ENCODE measurements at regions not wholly inside any gene's neighbourhood (a gene's known extent, or its start where the extent isn't known, plus 50 kb on each side); places are given as distances from the start of the nearest gene placed in this dataset.

DNA sequence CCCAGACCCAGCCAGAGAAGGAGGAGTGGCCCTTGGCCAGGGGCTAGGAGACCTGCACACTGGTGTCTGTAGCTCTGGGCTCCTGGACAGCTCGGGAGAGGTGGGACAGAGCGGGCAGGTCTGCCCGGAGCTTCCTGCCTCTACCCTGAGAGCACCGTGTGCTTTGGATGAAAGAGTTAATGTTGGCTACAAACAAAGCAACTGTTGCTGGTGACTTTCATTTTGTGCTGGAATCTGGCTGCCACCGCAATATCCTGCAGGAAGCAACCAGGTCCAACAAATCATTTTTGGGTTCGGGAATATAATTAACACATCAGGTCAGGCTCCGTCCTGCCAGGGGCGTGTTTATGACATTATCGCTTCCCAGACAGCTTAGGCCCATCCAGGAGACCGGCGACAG, 441.8 kb upstream of the MKI67 start:
- H3K4me1 ChIP-seq: no peaks in the 10 kb centered on the region
- no peak overlapping the region for H3K4me2 ChIP-seq (ENCODE audit: low read length)
- H3K27me3 ChIP-seq (ENCODE audit: control insufficient read depth, insufficient read depth, low read length): no peaks in the 10 kb centered on the region
- no peaks in the 10 kb centered on the region for H3K9me3 ChIP-seq (ENCODE audit: control insufficient read depth, low read length)
- H3K27ac ChIP-seq: no peak overlapping the region
- H2AFZ ChIP-seq: no peak overlapping the region
- no peak overlapping the region for H3K4me3 ChIP-seq (ENCODE audit: low read depth, low read length)
- TF ChIP-seq, protein P1, sequence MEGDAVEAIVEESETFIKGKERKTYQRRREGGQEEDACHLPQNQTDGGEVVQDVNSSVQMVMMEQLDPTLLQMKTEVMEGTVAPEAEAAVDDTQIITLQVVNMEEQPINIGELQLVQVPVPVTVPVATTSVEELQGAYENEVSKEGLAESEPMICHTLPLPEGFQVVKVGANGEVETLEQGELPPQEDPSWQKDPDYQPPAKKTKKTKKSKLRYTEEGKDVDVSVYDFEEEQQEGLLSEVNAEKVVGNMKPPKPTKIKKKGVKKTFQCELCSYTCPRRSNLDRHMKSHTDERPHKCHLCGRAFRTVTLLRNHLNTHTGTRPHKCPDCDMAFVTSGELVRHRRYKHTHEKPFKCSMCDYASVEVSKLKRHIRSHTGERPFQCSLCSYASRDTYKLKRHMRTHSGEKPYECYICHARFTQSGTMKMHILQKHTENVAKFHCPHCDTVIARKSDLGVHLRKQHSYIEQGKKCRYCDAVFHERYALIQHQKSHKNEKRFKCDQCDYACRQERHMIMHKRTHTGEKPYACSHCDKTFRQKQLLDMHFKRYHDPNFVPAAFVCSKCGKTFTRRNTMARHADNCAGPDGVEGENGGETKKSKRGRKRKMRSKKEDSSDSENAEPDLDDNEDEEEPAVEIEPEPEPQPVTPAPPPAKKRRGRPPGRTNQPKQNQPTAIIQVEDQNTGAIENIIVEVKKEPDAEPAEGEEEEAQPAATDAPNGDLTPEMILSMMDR (IDR thresholded peaks at IDR 0.05): no peak
- no peak overlapping the region for H3K9ac ChIP-seq
- H3K79me2 ChIP-seq: no peaks in the 10 kb centered on the region
- no peaks in the 10 kb centered on the region for H3K36me3 ChIP-seq (ENCODE audit: control insufficient read depth, insufficient read depth, low read length)

DNA sequence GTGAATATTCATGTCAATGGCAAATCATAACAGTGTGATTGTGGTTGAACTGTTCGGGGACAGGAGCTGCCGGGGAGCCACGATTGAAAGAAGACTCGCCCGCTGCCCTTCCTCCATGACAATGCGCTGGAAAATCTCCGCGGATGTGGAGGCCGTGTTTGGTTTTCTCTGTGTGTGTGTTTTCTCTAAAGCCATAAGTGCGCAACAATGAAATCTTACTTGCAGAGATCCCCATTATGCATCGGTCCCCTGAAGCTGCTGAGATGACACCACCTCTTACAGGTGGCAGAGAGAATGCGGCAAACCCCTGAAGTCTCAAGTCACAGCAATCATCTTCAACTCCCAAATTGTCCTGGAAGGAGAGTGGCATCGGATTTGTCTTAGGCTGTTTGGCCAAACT, 442.3 kb upstream of the MKI67 start:
- H3K4me2 ChIP-seq (ENCODE audit: low read length): no peak overlapping the region
- H3K9ac ChIP-seq: no peak overlapping the region
- no peaks in the 10 kb centered on the region for H3K36me3 ChIP-seq (ENCODE audit: control insufficient read depth, insufficient read depth, low read length)
- no peaks in the 10 kb centered on the region for H3K79me2 ChIP-seq
- no peaks in the 10 kb centered on the region for H3K9me3 ChIP-seq (ENCODE audit: control insufficient read depth, low read length)
- no peak overlapping the region for H3K4me3 ChIP-seq (ENCODE audit: low read depth, low read length)
- H3K27ac ChIP-seq: no peak overlapping the region
- no peak overlapping the region for H2AFZ ChIP-seq
- TF ChIP-seq, protein P1 (IDR thresholded peaks at IDR 0.05): no peak
- no peaks in the 10 kb centered on the region for H3K4me1 ChIP-seq
- H3K27me3 ChIP-seq (ENCODE audit: control insufficient read depth, insufficient read depth, low read length): no peaks in the 10 kb centered on the region

DNA sequence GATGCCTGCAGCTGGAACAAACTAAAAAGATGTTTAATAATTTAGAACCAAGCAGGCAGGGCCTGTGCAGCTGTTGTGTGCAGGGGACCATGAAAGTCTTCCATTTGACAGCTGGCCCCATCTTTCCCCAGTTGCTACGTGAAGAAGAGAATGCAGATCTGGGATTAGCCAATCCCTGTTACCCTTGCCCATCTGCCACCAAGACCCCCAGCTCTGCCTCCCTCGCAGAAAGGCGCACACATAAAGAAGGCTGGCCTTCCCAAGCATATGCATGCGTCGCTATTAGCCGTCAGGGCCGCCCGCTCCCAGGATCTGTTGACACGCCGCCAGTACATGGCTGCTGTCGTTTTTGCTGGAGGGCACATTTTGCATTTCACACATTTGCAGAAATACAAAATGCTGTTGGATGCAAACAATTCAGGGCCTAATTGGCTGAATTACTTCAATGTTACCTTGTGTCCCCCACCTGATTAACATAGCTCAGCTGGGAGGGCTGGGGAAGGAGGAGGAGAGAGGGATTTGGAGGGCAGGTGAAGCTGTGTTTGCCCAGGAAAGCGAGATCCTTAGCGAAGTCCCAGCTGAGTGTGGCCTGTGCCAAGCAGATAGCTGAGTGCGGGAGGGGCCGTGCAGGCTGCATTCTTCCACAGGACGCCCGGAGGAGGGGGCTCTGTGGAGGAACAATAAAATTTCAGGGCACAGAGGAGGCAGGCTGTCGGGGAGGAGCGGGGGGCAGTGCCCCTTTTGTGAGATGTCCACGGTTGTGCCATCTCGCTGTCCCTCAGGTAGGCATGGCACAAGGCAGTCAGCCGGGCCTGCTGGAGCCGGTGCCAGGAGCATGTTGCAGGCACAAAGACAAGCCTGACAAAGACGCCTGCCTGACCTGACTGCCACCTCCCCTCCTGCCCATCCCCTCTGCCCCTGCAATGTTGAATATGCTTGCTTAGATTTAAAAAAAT, 443.0 kb upstream of the MKI67 start:
- no peaks in the 10 kb centered on the region for H3K27me3 ChIP-seq (ENCODE audit: control insufficient read depth, insufficient read depth, low read length)
- H3K4me2 ChIP-seq (ENCODE audit: low read length): no peak overlapping the region
- no peak overlapping the region for H3K27ac ChIP-seq
- TF ChIP-seq, protein P1 (IDR thresholded peaks at IDR 0.05): no peak
- no peak overlapping the region for H3K4me3 ChIP-seq (ENCODE audit: low read depth, low read length)
- H3K9ac ChIP-seq: no peak overlapping the region
- H3K79me2 ChIP-seq: no peaks in the 10 kb centered on the region
- no peaks in the 10 kb centered on the region for H3K9me3 ChIP-seq (ENCODE audit: control insufficient read depth, low read length)
- H3K4me1 ChIP-seq: no peaks in the 10 kb centered on the region
- H2AFZ ChIP-seq: no peak overlapping the region
- H3K36me3 ChIP-seq (ENCODE audit: control insufficient read depth, insufficient read depth, low read length): no peaks in the 10 kb centered on the region

DNA sequence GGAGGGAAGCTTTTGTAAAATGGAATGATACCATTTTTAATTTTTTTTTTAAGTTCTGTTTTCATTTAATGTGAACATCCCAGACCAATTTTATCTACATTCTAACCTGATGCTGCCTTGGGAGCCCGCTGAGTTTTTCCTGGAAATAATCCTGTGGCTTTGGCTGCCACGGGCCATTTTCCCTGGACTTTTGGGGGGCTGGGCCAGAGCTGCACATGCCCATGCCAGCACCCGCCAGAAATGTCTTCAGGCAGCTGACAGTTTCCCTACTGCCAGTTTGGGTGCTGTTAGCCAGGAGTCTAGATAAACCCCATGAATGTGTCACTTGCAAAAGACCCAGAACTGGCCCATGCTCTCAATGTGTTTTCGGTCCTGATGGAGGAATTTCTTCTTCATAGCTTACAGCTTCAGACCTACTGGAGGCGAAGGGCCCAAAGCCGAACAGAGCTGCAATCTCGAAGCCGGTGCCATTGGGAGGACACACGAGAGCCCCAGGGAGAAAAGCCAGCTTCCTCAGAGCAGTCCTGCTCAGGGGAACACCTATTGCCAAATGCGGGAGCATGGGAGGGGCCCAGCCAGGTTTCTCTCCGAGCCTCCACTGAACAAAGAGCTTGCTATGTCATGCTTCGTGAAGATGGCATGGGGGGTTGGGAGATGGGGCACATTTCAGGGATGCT, 444.2 kb upstream of the MKI67 start:
- H3K4me2 ChIP-seq (ENCODE audit: low read length): no peak overlapping the region
- no peak overlapping the region for H3K9ac ChIP-seq
- H3K4me1 ChIP-seq: no peaks in the 10 kb centered on the region
- no peak overlapping the region for H2AFZ ChIP-seq
- H3K36me3 ChIP-seq (ENCODE audit: control insufficient read depth, insufficient read depth, low read length): no peaks in the 10 kb centered on the region
- no peak overlapping the region for H3K4me3 ChIP-seq (ENCODE audit: low read depth, low read length)
- no peaks in the 10 kb centered on the region for H3K27me3 ChIP-seq (ENCODE audit: control insufficient read depth, insufficient read depth, low read length)
- TF ChIP-seq, protein P1 (IDR thresholded peaks at IDR 0.05): no peak
- no peak overlapping the region for H3K27ac ChIP-seq
- H3K9me3 ChIP-seq (ENCODE audit: control insufficient read depth, low read length): no peaks in the 10 kb centered on the region
- no peaks in the 10 kb centered on the region for H3K79me2 ChIP-seq

Data from parathyroid adenoma (tissue), 2 donors.